ENCODE measurements at regions not wholly inside any gene's neighbourhood (a gene's known extent, or its start where the extent isn't known, plus 50 kb on each side); places are given as distances from the start of the nearest gene placed in this dataset.
A peak's percentile ranks its signal among the peaks of the same experiment; 100 is the strongest.
"Not testable (repeated sequence)": the region's sequence is repeated elsewhere in the genome, so short reads cannot be mapped to it uniquely, and the experiment has no call there.

DNA sequence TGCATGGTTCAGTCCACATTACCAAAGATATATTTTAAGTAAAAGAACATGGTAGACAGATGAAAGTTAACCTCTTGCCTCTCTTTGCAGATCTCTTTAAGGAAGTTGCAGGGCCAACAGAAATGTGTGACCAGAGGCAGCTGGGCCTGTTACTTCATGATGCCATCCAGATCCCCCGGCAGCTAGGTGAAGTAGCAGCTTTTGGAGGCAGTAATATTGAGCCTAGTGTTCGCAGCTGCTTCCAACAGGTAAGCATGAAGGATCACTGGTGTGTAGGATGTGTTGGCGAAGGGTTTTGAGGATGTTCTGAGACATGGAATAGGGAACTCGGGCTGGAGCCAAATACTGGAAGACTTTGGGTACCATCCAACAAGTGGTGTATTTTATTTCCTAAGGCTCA lies 508.6 kb downstream of the UTRN start:
- no peak for DNase-seq

DNA sequence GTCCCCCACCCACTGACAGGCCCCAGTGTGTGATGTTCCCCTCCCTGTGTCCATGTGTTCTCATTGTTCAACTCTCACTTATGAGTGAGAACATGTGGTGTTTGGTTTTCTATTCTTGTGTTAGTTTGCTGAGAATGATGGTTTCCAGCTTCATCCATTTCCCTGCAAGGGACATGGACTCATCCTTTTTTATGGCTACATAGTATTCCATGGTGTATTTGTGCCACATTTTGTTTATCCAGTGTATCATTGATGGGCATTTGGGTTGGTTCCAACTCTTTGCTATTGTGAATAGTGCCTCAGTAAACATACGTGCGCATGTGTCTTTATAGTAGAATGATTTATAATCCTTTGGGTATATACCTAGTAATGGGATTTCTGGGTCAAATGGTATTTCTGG lies 509.9 kb downstream of the UTRN start:
- not testable (repeated sequence) for DNase-seq

GRCh38 chr6:144796070-144796469 lies 510.9 kb downstream of the UTRN start:
- DNase-seq, result no peak

GRCh38 chr6:144797881-144798589 lies 512.9 kb downstream of the UTRN start:
- no peak for DNase-seq

DNA sequence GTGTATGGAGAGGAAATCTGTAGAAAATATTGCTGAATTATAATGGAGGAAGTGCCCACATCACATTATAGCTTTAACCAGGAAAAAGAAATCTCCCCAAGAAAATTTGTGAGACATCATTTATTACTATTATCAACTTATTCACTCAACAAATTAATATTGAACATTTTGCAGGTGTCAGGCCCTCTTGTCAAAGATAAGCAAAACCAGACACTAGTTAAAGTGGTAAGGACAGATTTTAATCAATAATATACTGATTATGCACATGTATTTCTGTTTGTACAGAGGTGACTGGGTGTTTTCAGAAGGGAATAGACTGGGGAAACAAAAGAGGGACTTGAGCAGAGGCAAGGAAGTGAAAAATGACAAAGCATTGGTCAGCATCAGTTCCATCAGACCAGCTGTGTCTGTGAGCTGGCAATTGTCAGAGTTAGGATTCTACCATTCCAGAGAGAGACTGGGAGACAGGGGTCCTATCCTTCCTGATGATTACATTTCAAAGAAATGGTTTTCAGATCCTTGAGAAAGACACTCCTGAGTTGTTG lies 519.2 kb downstream of the UTRN start:
- DNase-seq, result no peak

- DNase-seq, result no peak
Observed at GRCh38 chr6:144805049-144805448, 519.9 kb downstream of the UTRN start.

- DNase-seq, result no peak
Observed at GRCh38 chr6:144806222-144806621, 521.1 kb downstream of the UTRN start.

GRCh38 chr6:144809120-144809519 lies 524.0 kb downstream of the UTRN start:
- DNase-seq, result no peak

GRCh38 chr6:144809969-144810368 lies 524.8 kb downstream of the UTRN start:
- DNase-seq, result no peak

- DNase-seq, result no peak
Observed at GRCh38 chr6:144811140-144811539, 526.0 kb downstream of the UTRN start.

DNA sequence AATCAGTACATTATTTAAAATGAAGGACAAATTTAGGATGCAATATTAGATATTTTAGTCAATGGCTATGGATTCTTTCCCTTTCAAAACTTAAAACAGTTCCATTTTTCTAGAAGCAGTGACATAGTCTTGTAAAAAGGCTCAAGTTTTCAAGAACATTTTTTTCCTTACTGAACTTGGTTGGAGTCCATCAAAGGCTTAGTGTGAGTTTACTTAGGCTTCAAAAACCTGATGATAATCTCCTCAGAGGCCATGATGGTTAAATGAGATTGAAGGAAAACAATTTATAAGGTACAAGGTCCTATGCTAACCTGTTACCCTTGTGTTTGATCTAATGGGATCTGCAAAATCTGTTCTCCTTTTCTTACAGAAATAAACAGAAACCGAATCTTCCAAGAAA lies 531.8 kb downstream of the UTRN start:
- DNase-seq, result no peak

DNA sequence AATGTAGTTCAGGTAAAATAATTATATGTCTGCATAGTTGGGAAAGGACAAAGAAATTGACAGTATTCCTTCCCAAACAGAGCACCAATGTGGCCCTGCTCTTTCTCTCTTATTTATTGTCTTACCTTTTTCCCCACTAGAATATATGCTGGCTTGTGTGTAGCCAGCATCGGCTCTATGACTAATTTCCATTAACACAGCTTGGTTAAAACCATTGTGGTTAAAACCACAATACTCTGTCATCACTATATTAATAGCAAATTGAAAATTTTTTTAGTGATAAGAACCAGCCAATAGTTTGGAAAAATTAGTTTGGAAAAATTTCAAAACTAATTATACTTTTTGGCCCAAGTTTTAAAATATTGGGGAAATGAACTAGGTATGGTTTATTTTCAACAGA lies 535.1 kb downstream of the UTRN start:
- DNase-seq, result no peak

GRCh38 chr6:144823131-144823530 lies 538.0 kb downstream of the UTRN start:
- no peak for DNase-seq

DNA sequence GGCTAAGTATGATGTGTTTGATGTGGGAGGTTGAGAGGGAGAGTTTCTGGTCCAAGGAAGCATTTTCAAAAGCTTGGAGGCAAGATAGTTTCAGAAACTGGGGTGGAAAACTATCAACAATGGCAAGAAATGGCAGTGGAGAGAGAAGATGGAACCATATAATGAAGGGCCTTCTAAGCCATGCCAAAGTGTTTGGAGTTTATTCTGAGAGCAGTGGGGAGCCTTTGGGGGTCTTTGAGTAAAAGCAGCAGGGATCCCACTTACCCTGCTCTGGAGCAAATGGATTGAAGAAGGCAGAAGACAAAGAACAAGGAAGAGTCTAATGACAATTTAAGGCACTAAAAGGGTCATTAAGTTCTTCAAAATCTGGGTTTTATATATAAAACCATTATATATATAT lies 538.9 kb downstream of the UTRN start:
- no peak for DNase-seq

DNA sequence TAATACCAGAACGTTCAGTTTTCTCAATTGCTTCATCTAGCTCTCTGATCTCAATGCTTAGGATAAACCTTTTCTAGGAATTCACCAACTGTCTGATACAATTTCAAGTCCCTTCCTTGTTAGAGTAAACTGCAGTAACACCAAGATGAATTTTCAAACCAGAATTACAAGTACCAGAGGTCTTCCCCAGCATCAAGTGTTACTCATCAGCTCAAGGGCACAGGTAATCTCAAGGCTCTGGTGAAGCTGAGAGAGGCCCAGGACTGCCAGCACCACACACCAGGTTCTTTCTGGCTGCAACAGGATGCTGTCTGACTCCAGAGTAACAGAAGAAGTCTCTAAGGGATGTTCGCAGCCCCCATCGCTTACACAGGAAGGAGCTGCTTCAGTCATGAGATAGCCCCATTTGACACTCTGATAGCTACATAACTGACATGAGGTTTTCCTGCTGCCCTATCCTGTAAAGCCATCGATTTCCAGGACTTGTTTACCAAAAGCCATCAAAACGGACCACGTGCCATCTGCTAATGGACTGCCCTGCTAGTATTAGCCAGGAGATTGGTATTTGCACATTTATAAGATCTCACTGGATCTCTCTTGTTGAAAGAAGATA lies 549.4 kb downstream of the UTRN start:
- no peak for DNase-seq

DNA sequence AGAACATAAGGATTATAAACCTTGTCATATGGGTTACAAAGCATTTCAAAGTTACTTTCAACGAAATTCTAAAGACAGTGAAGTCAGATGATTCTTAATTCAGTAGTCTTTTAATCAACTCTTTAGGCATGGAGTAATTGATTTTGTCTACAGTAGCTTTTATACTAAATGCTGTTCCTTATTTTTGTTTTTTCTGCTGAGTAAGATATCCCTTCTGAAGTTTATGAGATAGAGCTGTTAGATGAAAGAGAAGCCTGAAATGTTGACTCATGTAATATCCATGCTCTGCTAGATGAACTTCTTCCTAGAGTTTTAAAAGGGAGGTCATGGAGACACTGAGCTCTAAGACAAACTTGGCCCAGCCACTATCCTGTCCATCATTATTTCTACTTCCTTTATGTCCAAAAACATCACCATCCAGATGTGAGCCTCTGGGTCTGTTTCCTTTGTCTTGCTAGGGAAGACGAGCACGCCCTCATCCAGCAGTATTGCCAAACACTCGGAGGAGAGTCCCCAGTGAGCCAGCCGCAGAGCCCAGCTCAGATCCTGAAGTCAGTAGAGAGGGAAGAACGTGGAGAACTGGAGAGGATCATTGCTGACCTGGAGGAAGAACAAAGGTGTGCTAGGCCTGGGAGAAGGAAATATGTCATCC lies 550.3 kb downstream of the UTRN start:
- no peak for DNase-seq

GRCh38 chr6:144840619-144841018 lies 555.5 kb downstream of the UTRN start:
- no peak for DNase-seq

DNA sequence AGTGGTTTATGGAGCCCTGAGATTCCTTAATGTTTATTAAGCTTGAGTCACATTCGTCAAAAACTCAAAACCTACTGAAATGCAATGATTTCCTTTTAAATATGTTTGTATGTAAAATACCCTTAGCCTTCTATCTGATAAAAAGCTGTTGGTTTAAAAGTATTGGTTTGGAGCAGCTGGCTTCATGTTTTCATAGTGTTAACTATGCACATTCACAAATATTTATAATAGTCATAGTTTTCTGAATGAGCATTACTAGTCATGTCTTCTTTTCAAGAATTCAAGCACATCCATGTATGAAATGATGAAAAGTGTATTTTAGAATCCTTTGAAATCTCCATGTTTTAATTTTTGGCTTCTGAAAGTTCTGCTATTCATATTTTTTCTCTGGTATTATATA lies 558.6 kb downstream of the UTRN start:
- no peak for DNase-seq

DNA sequence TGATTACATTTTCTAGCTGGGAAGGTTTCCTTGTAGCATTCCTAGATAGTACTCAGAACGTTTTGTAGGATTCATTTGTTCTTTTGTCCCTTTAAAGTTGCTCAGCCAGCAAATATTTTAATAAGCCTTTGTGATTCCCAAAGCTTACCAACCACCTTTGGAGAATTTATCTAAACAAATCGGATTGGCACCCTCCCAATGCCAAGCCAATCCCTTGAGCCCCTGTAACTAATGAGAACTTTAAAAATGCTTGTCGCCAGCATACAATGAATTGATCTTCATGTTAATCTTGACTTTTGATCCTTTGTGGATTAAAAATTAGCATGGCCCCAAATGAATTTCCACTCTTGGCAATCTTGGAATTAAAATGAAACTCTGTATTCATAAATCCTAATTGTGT lies 559.5 kb downstream of the UTRN start:
- no peak for DNase-seq

DNA sequence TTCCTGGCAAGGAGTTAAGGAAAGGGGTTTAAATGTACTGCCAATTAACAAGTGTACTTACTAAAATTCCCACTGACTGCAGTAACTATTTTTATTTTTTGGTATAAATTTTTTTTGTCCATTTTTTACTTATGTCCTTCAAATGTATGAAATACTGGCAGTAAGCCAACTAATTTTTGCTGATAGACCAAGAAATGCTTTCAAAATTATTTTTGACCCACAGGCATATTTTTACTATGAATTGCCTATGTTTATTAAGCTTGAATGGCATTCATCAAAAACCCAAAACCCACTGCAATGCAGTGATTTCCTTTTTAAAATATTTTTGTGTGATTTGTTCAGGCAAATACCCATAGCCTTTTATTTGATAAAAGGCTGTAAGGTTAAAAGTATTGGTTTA lies 560.1 kb downstream of the UTRN start:
- no peak for DNase-seq

GRCh38 chr6:144847916-144848315 lies 562.8 kb downstream of the UTRN start:
- no peak for DNase-seq

- DNase-seq, result no peak
Observed at GRCh38 chr6:144849920-144850319, 564.8 kb downstream of the UTRN start.

DNA sequence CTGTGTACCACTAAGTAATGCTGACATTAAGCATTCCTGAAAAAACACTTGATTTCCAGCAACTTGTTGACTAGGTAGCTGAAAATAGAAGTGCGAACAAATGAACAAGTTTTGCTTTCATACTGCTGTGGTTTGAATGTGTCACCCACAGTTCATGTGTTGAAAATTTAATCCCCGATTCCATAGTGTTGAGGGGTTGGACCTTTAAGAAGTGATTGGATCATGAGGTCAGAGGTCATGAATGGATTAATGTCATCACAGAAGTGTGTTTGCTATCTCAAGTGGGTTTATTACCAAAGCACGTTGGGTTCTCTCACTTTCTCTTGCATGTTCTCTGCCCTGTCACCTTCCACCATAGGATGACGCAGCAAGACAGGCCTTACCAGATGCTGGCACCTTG lies 568.5 kb downstream of the UTRN start:
- DNase-seq, result peak; percentile 44

DNA sequence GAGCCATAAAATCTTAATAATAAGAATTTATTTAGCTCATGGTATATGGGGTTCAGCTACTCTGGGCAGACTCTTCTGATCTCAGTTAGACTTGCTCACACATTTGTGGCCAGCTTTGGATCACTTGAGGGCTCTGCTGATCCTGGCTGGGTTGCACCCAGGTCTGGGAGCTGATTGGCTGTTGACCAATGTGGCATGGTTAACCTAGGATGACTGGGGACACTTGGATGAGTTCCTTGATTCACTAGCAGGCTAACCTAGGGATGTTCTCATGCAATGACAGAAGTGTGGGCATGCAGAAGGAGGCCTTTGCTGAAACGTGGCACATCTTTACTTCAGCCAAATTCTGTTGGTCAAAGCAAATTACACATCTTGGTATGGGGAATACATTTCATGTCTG lies 569.5 kb downstream of the UTRN start:
- DNase-seq, result no peak
